ENCODE measurements at regions not wholly inside any gene's neighbourhood (a gene's known extent, or its start where the extent isn't known, plus 50 kb on each side); places are given as distances from the start of the nearest gene placed in this dataset.

DNA sequence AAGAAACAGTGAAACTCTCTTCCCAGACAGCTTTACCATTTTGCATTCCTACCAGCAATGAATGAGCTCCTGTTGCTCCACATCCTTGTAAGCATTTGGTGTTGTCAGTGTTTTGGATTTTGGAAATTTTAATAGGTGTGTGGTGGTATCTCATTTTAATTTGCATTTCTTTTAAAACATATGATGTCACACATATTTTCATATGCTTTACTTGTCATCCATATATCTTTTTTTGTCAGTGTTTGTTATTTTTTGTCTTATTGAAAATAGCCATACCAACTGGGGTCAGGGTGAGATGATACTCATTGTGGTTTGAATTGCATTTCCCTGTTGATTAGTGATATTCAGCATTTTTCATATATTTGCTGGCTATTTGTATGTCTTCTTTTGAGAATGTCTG lies 119.5 kb upstream of the FOXA2 start:
- intact Hi-C loops (cut with DNase I) = no loop called here
- Histone ChIP-seq H3K4me3 (no peak overlapping the region), H3K27me3 (no peaks in the 10 kb centered on the region), H3K9me3 (replicated peaks in 1 of 3) (no peaks in the 10 kb centered on the region), H3K27ac (no peak overlapping the region), H3K4me1 (replicated peaks in 1 of 2) (peaks cover 0 to 8% of the 10 kb centered on the region in 2 donors), H3K36me3 (replicated peaks in 1 of 2) (no peaks in the 10 kb centered on the region)
- DNase-seq = no peak
- no peak for TF ChIP-seq POLR2A (IDR thresholded peaks at IDR 0.05)
- TF ChIP-seq, protein P1, sequence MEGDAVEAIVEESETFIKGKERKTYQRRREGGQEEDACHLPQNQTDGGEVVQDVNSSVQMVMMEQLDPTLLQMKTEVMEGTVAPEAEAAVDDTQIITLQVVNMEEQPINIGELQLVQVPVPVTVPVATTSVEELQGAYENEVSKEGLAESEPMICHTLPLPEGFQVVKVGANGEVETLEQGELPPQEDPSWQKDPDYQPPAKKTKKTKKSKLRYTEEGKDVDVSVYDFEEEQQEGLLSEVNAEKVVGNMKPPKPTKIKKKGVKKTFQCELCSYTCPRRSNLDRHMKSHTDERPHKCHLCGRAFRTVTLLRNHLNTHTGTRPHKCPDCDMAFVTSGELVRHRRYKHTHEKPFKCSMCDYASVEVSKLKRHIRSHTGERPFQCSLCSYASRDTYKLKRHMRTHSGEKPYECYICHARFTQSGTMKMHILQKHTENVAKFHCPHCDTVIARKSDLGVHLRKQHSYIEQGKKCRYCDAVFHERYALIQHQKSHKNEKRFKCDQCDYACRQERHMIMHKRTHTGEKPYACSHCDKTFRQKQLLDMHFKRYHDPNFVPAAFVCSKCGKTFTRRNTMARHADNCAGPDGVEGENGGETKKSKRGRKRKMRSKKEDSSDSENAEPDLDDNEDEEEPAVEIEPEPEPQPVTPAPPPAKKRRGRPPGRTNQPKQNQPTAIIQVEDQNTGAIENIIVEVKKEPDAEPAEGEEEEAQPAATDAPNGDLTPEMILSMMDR (IDR thresholded peaks at IDR 0.05) = no peak

DNA sequence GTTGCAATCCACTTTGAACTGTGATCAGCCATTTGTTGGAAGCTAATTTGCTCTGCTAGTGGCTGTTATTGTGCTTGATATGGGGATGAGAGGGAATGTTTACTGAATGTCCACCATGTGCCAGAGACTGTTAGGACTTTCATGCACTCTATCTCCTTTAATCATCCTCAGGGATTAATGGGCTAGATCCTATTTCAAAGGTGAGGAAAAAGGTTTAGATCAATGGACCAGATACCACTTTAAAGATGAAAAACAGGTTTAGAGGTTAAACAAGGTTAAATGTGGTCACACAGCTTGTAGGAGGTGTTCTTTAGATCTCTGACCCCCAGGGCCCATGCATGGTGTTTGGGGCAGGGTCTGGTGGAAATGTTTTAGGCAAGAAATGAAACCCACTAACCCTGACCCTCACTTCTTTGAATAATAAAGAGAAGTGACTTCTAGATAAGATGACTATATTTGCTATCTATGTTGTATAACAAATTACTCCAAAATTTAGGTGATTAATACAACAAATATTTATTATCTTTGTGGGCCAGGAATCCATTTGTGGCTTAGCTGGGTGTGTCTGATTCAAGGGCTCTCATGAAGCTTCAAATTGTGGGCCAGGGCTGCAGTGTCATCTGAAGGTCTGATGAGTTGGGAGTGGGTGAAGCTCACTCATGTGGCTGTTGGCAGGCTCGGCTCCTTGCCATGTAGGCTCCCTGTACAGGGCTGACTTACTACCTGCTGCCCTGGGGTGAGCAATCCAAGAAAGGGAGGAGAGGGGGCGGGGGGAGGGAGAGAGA lies 127.8 kb upstream of the FOXA2 start:
- Histone ChIP-seq H3K4me1 (replicated peaks in 1 of 2) (peaks cover 0 to 11% of the 10 kb centered on the region in 2 donors), H3K9me3 (replicated peaks in 1 of 3) (no peaks in the 10 kb centered on the region), H3K27me3 (no peaks in the 10 kb centered on the region), H3K4me3 (no peak overlapping the region), H3K36me3 (replicated peaks in 1 of 2) (no peaks in the 10 kb centered on the region), H3K27ac (no peak overlapping the region)
- WGBS, 4 donors = 63 to 86% (median 72%) methylated on average over 2 of the region's 2 CpGs
- no peak for DNase-seq
- no peak for TF ChIP-seq POLR2A (IDR thresholded peaks at IDR 0.05)
- TF ChIP-seq, protein P1 (IDR thresholded peaks at IDR 0.05) = no peak
- intact Hi-C loops (cut with DNase I) = no loop called here

DNA sequence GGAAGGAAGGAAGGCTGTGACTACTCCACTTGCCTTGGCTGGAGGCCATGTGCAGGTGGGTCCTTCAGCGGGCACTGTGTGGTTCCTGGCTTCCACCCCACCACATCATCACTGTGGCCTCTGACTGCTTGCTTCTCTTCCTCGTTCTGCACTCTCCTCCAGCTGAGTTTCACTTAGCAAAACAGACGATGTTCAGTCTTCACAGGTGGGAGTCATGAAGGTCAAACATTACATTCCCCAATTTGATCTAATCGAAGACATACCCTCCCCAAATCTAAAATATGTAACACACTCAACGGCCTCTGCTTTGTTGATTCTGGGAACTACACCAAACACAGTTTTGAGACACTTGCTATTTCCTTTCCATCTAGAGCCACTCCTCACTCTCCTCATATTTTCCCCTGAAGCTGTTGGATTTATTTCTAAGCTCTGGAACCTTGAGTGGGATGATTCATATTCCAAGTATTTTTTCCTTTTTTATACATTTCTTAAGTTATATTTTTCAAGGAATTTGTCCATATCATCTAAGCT lies 132.5 kb upstream of the FOXA2 start:
- TF ChIP-seq, protein P1 (IDR thresholded peaks at IDR 0.05) = no peak
- TF ChIP-seq POLR2A (IDR thresholded peaks at IDR 0.05) = no peak
- H3K4me3 ChIP-seq = no peak overlapping the region
- H3K4me1 ChIP-seq (replicated peaks in 1 of 2) = peaks cover 4 to 25% of the 10 kb centered on the region in 2 donors
- intact Hi-C loops (cut with DNase I) = no loop called here
- no peaks in the 10 kb centered on the region for H3K27me3 ChIP-seq
- H3K27ac ChIP-seq = peak overlapping the region in 3 of 5 donors; percentile 23 to 62 (median 47)
- H3K36me3 ChIP-seq (replicated peaks in 1 of 2) = no peaks in the 10 kb centered on the region
- 15 to 32% (median 20%) methylated on average over 5 of the region's 5 CpGs for WGBS, 4 donors
- no peaks in the 10 kb centered on the region for H3K9me3 ChIP-seq (replicated peaks in 1 of 3)
- DNase-seq = peak in 1 of 7 donors; percentile 26

DNA sequence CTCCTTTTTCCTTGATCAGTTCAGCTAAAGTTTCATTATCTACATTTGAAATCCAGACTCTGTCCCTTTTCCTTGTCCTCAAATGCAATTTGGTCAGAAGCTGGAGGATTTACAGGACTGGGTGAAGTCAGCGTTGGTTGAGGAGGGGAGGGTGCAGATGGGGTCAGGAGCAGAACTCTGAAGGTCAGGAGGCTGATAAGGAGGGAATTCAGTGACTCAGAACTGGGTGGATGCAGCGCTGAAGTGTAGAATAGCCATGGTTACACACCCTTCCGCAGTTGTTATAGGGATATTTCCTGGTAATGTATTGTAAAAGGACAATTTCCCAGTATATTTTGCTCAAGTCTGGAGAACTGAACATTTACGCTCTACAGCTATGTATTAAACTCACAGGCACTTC lies 133.1 kb upstream of the FOXA2 start:
- peak overlapping the region in 3 of 5 donors; percentile 4 to 47 (median 23) for H3K27ac ChIP-seq
- no peaks in the 10 kb centered on the region for H3K9me3 ChIP-seq (replicated peaks in 1 of 3)
- H3K36me3 ChIP-seq (replicated peaks in 1 of 2) = no peaks in the 10 kb centered on the region
- peak; percentile 34 to 83 (median 81) for DNase-seq
- WGBS, 4 donors = 21 to 38% (median 32%) methylated on average over 4 of the region's 4 CpGs
- H3K27me3 ChIP-seq = no peaks in the 10 kb centered on the region
- TF ChIP-seq, protein P1 (IDR thresholded peaks at IDR 0.05) = no peak
- TF ChIP-seq POLR2A (IDR thresholded peaks at IDR 0.05) = no peak
- no peak overlapping the region for H3K4me3 ChIP-seq
- intact Hi-C loops (cut with DNase I) = no loop called here
- H3K4me1 ChIP-seq (replicated peaks in 1 of 2) = peaks cover 4 to 25% of the 10 kb centered on the region in 2 donors

Measured in adrenal gland (tissue), 9 donors.